ACC112 (cell line): ENCODE measurements at regions not wholly inside any gene's neighbourhood (a gene's known extent, or its start where the extent isn't known, plus 50 kb on each side); places are given as distances from the start of the nearest gene placed in this dataset.

ENCODE experiments used
- H2AFZ ChIP-seq: fragments of 200-600 bp; sonication (generic); one replicate; pipeline ENCODE4 v1.6.0; 2017; ENCODE audit warnings: antibody characterized with exemption, low read length; ENCODE audit not compliant: unreplicated experiment
- H3K27ac ChIP-seq: fragments of 200-600 bp; sonication (generic); 2 replicates; pipeline ENCODE4 v1.5.1; 2014; ENCODE audit warnings: low read depth, mild to moderate bottlenecking, antibody characterized with exemption, low read length, moderate library complexity
- H3K27me3 ChIP-seq: fragments of 200-600 bp; sonication (generic); 2 replicates; pipeline ENCODE4 v1.6.1; 2014; ENCODE audit warnings: mild to moderate bottlenecking, antibody characterized with exemption, low read length, moderate library complexity, mixed read lengths; ENCODE audit not compliant: insufficient read depth
- H3K36me3 ChIP-seq: fragments of 200-600 bp; sonication (generic); 2 replicates; pipeline ENCODE4 v1.6.1; 2016; ENCODE audit warnings: mild to moderate bottlenecking, antibody characterized with exemption, low read length, moderate library complexity, mixed read lengths; ENCODE audit not compliant: insufficient read depth
- H3K4me1 ChIP-seq: fragments of 200-600 bp; sonication (generic); one replicate; pipeline ENCODE4 v1.6.1; 2016; ENCODE audit warnings: low read length, mixed read lengths; ENCODE audit not compliant: insufficient read depth, unreplicated experiment, control insufficient read depth
- H3K4me3 ChIP-seq: fragments of 200-600 bp; sonication (generic); 2 replicates; pipeline ENCODE4 v1.5.1; 2014; ENCODE audit warnings: mild to moderate bottlenecking, low read depth, low read length
- H3K79me2 ChIP-seq: fragments of 200-600 bp; sonication (generic); one replicate; pipeline ENCODE4 v1.6.0; 2016; ENCODE audit warnings: low read length; ENCODE audit not compliant: control insufficient read depth, unreplicated experiment, insufficient read depth

- H3K79me2 ChIP-seq, result no peaks in the 10 kb centered on the region
- no peak overlapping the region for H3K27ac ChIP-seq
- H3K36me3 ChIP-seq, result no peaks in the 10 kb centered on the region
- no peak overlapping the region for H3K4me3 ChIP-seq
- H2AFZ ChIP-seq, result no peak overlapping the region
- H3K4me1 ChIP-seq, result no peaks in the 10 kb centered on the region
- no peaks in the 10 kb centered on the region for H3K27me3 ChIP-seq
These were observed 959.1 kb downstream of the BRD1 start for GRCh38 chr22:48868554-48868953.

- Histone ChIP-seq H3K27me3 (no peaks in the 10 kb centered on the region), H2AFZ (no peak overlapping the region), H3K4me1 (no peaks in the 10 kb centered on the region), H3K27ac (no peak overlapping the region), H3K36me3 (no peaks in the 10 kb centered on the region), H3K79me2 (no peaks in the 10 kb centered on the region), H3K4me3 (no peak overlapping the region)
These were observed 959.8 kb downstream of the BRD1 start for GRCh38 chr22:48867891-48868290.

DNA sequence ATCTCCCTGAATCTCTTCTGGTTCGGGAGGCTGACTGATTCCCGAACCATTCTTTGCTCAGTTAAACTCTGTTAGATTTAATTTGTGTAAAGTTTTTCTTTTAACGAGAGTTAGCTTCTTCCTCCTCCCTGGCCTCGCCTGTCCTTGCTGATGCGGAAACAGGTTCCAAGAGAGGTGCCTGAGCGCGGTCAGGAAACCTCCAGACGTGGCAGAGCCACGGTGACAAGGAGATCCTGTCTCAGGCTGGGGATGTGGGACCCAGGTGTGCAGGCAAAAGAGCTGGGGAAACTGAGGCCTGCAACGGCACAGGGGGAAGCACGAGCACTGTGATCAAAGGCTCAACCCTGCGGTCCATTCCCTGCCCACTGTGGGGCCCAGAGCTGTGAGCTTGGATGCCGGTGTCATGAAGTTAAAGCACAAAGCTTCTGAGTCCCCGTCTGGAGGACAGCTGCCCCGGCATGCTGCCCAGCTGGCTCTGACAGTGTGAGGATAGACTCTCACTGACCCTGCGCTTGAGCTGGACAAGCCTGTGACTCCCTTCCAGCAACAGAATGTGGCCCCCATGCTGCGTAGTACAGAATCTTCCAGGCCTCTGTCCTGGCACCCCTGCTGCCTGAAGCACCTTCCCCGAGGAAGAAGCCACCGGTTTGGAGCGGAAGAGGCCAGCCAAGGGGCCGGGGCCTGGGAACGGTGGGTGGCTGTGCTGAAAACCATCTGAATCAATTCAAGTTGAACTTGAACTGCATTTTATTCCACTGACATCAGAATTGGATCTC is 960.6 kb downstream of the BRD1 start:
- H3K36me3 ChIP-seq, result no peaks in the 10 kb centered on the region
- no peak overlapping the region for H3K27ac ChIP-seq

GRCh38 chr22:48864748-48865147 is 962.9 kb downstream of the BRD1 start:
- H3K4me1 ChIP-seq, result no peaks in the 10 kb centered on the region
- H3K79me2 ChIP-seq, result no peaks in the 10 kb centered on the region
- no peak overlapping the region for H3K4me3 ChIP-seq
- no peaks in the 10 kb centered on the region for H3K27me3 ChIP-seq
- no peaks in the 10 kb centered on the region for H3K36me3 ChIP-seq
- no peak overlapping the region for H3K27ac ChIP-seq
- no peak overlapping the region for H2AFZ ChIP-seq

More for the DNA sequence above, 960.6 kb downstream of the BRD1 start:
- Histone ChIP-seq H3K79me2 (no peaks in the 10 kb centered on the region), H2AFZ (no peak overlapping the region), H3K4me1 (no peaks in the 10 kb centered on the region), H3K27me3 (no peaks in the 10 kb centered on the region), H3K4me3 (no peak overlapping the region)

GRCh38 chr22:48863965-48864528 is 963.6 kb downstream of the BRD1 start:
- Histone ChIP-seq H3K4me1 (no peaks in the 10 kb centered on the region), H3K27ac (no peak overlapping the region), H3K36me3 (no peaks in the 10 kb centered on the region), H3K27me3 (no peaks in the 10 kb centered on the region), H3K79me2 (no peaks in the 10 kb centered on the region), H2AFZ (no peak overlapping the region), H3K4me3 (no peak overlapping the region)

DNA sequence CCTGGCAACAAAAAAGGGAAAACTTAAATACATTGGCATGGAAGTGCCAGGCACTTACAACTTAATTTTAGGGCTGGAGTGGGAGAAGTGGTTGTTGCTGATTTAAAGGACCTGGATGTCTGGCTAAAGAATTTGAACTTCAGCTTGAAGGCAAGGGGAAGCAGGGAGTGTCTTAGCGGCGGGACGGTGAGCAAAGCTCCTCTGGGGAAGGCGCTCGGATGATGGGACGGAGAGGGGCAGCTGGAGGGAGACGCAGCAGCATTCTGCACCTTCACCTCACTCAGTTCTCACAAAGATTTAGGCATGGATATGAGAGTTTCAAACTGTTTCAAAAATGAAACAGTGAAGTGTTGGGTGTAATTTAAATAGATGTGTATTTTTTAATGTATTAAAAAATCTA is 967.1 kb downstream of the BRD1 start:
- Histone ChIP-seq H3K4me1 (no peaks in the 10 kb centered on the region), H3K27me3 (no peaks in the 10 kb centered on the region), H3K27ac (no peak overlapping the region), H2AFZ (no peak overlapping the region), H3K36me3 (no peaks in the 10 kb centered on the region), H3K79me2 (no peaks in the 10 kb centered on the region), H3K4me3 (no peak overlapping the region)

- no peak overlapping the region for H3K27ac ChIP-seq
- no peaks in the 10 kb centered on the region for H3K36me3 ChIP-seq
- H3K79me2 ChIP-seq, result no peaks in the 10 kb centered on the region
- H2AFZ ChIP-seq, result no peak overlapping the region
- H3K27me3 ChIP-seq, result no peaks in the 10 kb centered on the region
- H3K4me1 ChIP-seq, result no peaks in the 10 kb centered on the region
- no peak overlapping the region for H3K4me3 ChIP-seq
These were observed 968.8 kb downstream of the BRD1 start for GRCh38 chr22:48858856-48859255.

DNA sequence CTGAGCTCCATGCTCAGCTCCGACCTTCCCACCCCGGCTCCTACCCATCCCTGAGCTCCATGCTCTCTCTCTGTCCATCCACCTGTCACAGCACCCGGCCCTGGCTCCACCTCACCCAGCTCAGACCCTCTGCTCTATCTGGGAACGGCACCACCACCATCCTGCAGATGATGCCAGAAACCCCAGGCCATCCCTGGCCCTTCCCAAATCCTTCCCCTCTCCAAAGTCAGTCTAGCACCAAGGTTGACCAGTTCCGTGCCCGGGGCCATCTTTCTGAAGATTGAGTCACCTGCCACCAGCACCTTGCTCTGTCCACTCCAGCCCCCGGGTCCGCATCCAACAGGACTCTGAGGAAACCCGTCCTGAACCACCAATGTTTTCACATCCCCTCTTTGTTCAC is 969.6 kb downstream of the BRD1 start:
- no peak overlapping the region for H2AFZ ChIP-seq
- no peaks in the 10 kb centered on the region for H3K4me1 ChIP-seq
- H3K36me3 ChIP-seq, result no peaks in the 10 kb centered on the region
- no peak overlapping the region for H3K27ac ChIP-seq
- no peaks in the 10 kb centered on the region for H3K27me3 ChIP-seq
- H3K79me2 ChIP-seq, result no peaks in the 10 kb centered on the region
- H3K4me3 ChIP-seq, result no peak overlapping the region

GRCh38 chr22:48857202-48857805 is 970.4 kb downstream of the BRD1 start:
- no peaks in the 10 kb centered on the region for H3K36me3 ChIP-seq
- H3K27ac ChIP-seq, result no peak overlapping the region
- H3K27me3 ChIP-seq, result no peaks in the 10 kb centered on the region
- H2AFZ ChIP-seq, result no peak overlapping the region
- no peaks in the 10 kb centered on the region for H3K4me1 ChIP-seq
- no peak overlapping the region for H3K4me3 ChIP-seq
- H3K79me2 ChIP-seq, result no peaks in the 10 kb centered on the region

GRCh38 chr22:48856308-48856615 is 971.4 kb downstream of the BRD1 start:
- Histone ChIP-seq H3K4me1 (no peaks in the 10 kb centered on the region), H3K27me3 (no peaks in the 10 kb centered on the region), H3K36me3 (no peaks in the 10 kb centered on the region), H2AFZ (no peak overlapping the region), H3K27ac (no peak overlapping the region), H3K79me2 (no peaks in the 10 kb centered on the region), H3K4me3 (no peak overlapping the region)
